GM19023 (cell line): ENCODE measurements at regions not wholly inside any gene's neighbourhood (a gene's known extent, or its start where the extent isn't known, plus 50 kb on each side); places are given as distances from the start of the nearest gene placed in this dataset.
"Not testable (repeated sequence)": the region's sequence is repeated elsewhere in the genome, so short reads cannot be mapped to it uniquely, and the experiment has no call there.

ENCODE experiments used
- ATAC-seq: cut with Tn5 transposase; IDR thresholded peaks from one replicate; pipeline ENCODE4 v1.9.1; 2021; ENCODE audit warnings: mild to moderate bottlenecking, moderate library complexity; ENCODE audit not compliant: unreplicated experiment

- ATAC-seq: no peak
Observed at GRCh38 chr2:7094231-7094741, 177.1 kb downstream of the RNF144A start.

DNA sequence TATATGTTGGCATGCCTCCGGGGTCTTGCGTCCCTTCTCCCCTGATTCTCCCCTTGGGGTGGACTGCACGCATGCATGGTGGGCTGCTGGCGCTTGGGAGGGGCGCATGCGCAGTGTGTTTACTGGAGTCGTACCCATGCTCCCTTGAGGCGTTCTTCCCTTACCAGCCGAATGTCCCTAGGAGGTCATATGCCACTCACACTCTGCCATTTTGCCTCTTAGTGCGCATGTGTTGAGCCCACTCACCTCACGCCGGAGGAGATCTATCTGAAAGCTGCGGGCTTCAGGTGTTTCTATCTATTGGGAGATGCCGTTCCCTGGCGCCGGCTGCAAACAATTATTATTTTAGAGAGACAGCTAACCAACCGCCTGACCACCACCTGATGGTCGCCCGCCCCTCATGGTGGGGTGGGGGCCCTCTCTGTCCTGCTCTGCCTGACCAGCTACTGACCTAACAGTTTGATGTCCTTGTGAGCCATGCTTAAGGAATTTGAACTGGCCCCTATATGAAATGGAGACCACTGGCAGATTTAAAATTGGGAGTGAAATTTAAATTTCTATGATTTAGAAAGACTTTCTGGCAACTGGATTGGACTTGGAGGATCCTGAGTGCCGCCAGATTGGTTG, 179.6 kb downstream of the RNF144A start:
- ATAC-seq: peak; percentile 12

DNA sequence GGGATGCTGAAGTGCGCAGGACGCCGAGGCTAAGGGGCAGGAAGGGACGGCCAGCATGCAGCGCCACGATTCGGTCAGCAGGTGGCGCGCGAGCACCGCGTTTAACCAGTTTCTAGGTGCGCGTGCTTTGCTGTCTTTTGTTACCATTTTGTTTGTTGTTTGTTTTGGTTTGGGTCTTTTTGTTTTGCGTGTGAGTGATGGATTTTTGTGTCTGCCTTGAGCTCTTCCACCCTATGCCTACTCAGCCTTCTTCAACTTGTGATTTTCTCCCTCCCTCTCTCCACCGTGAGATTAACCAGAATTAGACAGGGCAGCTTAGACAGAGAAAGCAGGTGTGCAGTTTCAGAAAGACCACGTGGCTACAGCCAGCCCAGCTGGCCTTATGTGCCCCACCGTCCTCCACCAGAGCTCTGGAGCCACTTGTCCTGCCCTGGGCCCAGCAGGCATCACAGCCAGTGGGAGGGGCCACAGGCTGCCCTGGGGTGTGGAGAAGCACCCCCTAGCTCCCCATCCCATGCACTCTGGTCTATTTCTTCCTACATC, 180.2 kb downstream of the RNF144A start:
- peak; percentile 97 for ATAC-seq

GRCh38 chr2:7098816-7099215, 181.6 kb downstream of the RNF144A start:
- no peak for ATAC-seq

DNA sequence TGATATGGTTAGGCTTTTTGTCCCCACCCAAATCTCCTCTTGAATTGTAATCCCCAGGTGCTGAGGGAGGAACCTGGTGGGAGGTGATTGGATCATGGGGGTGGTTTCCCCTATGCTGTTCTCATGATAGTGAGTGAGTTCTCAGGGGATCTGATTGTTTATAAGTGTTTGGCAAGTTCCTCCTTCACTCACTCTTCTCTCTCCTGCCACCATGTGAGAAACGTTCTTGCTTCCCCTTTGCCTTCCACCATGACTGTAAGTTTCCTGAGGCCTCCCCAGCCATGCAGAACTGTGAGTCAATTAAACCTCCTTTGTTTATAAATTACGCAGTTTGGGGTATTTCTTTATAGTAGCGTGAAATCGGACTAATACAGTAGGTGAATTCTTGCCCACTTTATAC, 182.5 kb downstream of the RNF144A start:
- not testable (repeated sequence) for ATAC-seq

DNA sequence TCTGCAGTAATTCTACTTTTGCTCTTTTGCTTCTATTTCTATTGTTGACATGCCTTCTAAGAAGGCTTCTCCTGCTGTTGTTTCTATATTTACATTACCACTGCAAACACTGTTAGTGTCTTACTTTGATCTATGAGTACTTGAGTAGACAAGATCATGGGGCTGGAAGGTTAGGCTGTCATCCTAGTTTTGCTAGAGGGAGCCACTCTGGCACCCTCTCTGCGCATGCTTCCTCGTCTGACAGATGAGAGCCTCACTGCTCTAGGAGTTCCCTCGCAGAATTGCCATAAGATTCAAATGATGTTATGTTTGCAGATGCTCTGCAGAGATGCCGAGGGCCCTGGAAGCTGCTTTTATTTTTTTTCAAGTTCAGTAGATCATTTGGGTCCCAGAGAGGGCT, 185.6 kb downstream of the RNF144A start:
- no peak for ATAC-seq

GRCh38 chr2:7108792-7109532, 191.8 kb downstream of the RNF144A start:
- ATAC-seq: no peak

GRCh38 chr2:7109533-7109885, 192.3 kb downstream of the RNF144A start:
- ATAC-seq: no peak

- ATAC-seq: no peak
Observed at GRCh38 chr2:7111626-7112025, 194.4 kb downstream of the RNF144A start.

DNA sequence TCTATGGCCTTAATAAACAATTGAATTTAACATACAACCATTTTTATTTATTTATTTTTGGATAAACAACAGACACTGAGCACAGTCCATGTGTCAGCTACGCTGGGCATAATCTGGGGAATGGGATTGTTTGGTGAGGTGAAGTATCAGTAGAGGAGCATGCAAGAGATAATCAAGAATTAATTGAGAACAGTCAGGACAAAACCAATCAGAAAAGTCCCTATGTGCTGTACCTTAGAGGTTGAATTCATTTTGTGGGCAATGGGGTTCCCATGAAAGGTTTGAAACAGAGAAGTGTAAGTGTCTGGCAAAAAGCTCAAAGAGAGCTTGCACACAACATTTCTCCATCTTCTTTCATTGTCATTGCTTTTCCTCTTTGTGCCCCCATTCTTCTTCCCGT, 198.2 kb downstream of the RNF144A start:
- ATAC-seq: no peak

DNA sequence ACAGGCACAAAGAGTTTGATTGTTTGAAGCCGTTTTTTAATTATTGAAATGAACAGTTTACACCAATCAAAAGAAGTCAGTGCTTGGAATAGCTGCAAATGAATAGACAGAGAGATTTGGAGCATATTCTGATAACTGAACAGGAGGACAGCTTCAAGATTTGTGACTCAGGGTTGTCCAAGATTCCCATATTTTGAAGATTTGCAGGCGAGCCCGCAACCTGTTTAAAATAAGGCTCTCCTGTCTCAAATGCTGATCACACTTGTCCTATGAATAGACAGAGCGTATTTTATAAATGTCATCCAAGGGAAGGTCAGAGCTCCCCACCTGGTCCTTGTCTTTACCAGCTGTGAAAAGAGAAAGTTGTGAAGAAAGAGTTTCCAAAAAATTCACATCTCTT, 198.7 kb downstream of the RNF144A start:
- ATAC-seq: no peak

- no peak for ATAC-seq
Observed at GRCh38 chr2:7116511-7116910, 199.3 kb downstream of the RNF144A start.

DNA sequence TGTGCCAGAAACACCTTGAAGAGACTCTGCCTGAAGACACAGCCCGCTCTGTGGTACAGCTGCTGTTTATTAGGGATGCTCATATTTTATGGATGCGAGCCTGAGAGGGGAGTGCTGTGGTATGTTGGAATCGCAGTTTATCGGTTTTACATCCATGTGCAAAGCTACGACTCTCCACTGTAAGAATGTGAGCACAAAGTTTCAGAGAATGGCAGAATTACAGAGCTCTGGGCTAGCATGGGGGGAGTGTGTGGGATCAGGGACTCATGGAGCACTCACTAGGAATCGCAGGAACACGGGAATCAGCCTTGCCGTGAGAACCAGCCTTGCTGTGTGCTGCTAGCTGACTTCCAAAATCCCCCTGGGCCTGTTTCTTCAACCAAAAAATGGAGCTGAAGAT, 199.9 kb downstream of the RNF144A start:
- no peak for ATAC-seq

GRCh38 chr2:7118606-7119131, 201.5 kb downstream of the RNF144A start:
- no peak for ATAC-seq

DNA sequence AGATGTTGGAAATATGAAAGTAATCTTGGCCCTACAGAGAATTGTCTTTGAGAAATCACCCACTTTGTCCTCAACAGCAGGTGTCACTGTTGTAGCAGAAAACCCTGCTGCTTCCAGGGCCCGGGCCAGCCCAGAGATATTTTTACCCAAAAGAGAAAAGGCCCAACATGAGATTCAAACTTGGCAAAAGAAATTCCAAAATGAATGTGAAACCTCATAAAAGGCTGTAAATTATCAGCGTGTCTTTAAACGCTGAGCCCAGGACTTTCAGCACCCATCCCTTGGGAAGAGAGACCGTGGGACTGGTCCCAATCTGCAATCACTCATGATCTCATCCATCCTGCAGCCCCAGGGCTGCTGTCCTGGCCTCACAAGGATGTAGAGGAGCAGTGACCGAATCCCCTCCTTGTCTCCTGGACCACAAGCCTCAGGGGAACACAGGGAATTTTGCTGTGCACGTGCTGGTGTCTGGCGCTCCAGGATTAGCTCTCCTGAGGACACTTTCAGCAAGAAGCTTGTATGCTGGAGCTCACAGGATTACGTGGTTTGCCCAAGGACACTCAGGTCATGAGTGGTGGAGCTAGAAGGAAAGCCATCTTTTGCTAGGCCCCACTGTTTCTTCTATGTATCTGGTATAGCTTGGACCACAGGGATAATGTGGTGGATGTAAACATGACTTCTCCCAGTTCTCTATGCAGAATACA, 202.1 kb downstream of the RNF144A start:
- no peak for ATAC-seq

GRCh38 chr2:7121851-7122250, 204.6 kb downstream of the RNF144A start:
- no peak for ATAC-seq

DNA sequence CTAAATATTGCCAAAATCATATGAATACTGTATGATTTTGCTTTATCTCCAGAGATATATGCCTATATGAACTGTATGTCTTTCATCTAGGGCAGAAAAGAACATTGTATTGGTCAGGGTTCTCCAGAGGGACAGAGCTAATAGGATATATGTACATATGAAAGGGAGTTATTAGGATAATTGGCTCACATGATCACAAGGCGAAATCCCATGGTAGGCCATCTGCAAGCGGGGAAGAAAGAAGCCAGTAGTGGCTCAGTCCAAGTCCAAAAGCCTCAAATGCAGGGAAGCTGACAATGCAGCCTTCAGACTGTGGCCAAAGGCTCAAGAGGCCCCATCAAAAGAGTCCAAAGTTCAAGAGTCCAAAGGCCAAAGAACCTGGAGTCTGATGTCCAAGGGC, 209.9 kb downstream of the RNF144A start:
- ATAC-seq: no peak

DNA sequence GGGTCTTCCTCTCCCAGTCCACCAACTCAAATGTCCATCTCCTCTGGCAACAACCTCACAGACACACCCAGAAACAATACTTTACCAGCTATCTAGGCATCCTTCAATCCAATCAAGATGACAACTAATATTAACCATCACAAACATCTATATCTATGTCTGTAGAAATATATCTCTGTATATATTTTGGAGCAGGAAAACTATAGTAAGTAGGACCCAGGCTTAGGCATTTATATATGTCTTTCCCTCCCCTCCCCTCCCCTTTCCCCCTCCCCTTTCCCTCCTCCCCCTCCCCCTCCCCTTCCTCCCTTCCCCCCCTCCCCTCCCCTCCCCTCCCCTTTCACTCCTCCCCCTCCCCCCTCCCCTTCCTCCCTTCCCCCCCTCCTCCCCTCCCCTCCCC, 210.5 kb downstream of the RNF144A start:
- no peak for ATAC-seq

DNA sequence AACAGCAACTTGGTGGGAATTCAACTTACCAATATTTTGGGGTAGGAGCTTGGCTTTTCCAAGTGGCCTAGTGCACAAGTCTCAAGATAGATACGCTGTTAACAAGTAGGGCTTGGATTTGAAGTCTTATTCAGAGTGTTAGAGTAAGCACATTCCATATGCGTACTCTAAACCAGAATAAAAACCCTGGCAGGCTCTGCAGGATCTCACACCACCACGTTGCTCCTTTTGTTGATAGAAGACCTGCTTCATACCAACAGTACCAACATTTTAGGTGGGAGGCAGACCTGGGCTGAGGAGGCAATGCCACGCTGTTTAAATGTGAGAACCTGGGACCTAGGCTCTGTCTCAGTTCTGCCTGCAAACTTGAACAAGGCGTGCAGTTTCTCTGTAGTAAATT, 214.0 kb downstream of the RNF144A start:
- no peak for ATAC-seq

DNA sequence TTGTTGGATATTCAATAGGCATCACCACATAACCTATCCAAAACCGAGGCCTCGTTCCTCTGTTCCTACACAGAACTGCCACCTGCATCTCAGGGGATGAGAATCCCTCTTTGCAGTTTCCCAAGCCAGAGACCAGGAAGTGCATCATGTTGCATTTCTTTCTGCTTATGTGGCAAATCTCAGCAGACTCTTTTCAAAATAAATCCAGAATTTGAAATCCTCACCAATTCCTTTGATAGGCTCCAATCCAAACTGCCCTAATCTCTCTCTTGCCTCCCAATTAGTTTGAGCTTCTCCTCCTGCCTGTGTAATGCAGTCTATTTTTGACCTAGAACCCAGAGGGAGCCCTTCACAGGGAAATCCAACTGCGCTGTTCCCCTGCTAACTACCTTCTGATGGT, 215.5 kb downstream of the RNF144A start:
- ATAC-seq: no peak

DNA sequence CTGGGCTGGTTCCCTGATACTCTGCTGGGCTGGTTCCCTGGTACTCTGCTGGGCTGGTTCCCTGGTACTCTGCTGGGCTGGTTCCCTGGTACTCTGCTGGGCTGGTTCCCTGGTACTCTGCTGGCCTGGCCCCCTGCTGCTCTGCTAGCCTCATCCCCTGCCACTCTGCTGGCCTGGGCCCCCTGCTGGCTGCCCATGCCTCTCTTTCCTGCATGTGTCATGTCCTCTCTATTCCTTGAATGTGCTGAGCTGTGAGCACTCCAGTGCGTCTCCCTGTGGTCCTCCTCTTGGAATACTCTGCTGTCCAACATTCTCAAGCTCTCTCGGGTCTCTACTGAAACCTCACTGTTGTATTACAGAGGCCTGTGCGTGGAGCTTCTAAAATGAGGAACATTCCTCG, 216.3 kb downstream of the RNF144A start:
- no peak for ATAC-seq
